A549 (cell line): ENCODE measurements at regions not wholly inside any gene's neighbourhood (a gene's known extent, or its start where the extent isn't known, plus 50 kb on each side); places are given as distances from the start of the nearest gene placed in this dataset.

Source experiments
- BHLHE40 ChIP-seq: IDR thresholded peaks from 2 replicates; pipeline ENCODE4 v1.6.1; 2012; ENCODE audit warnings: low read depth, low read length, inconsistent platforms
- CHD2 ChIP-seq: fragments of 150-350 bp; IDR thresholded peaks from 2 replicates; pipeline ENCODE4 v1.6.1; 2014; ENCODE audit warnings: low read length; ENCODE audit not compliant: partially characterized antibody
- EP300 ChIP-seq, 2 experiments: fragments of >200 bp; sonication (Bioruptor Twin); formaldehyde crosslinking; IDR thresholded peaks; 2 replicates in 1 of 2; 3 replicates in 1 of 2; pipeline ENCODE4 v1.6.1; 2016 to 2017
- ESRRA ChIP-seq: fragments of 150-350 bp; IDR thresholded peaks from 2 replicates; pipeline ENCODE4 v1.6.1; 2014; ENCODE audit warnings: mild to moderate bottlenecking, low read length, borderline replicate concordance
- KDM1A ChIP-seq: fragments of 200-600 bp; sonication (generic); IDR thresholded peaks from 2 replicates; pipeline ENCODE4 v1.6.1; 2016; ENCODE audit warnings: low read depth, mild to moderate bottlenecking
- MAFK ChIP-seq: fragments of 450-650 bp; IDR thresholded peaks from 2 replicates; pipeline ENCODE4 v1.6.1; 2014; ENCODE audit not compliant: partially characterized antibody
- POLR2A ChIP-seq: IDR thresholded peaks from 2 replicates; pipeline ENCODE4 v1.6.1; 2012; ENCODE audit warnings: mild to moderate bottlenecking, low read length
- RFX5 ChIP-seq: fragments of 450-650 bp; IDR thresholded peaks from 2 replicates; pipeline ENCODE4 v1.7.1; 2014; ENCODE audit warnings: antibody characterized with exemption, mild to moderate bottlenecking, moderate library complexity
- SMC3 ChIP-seq: fragments of >200 bp; sonication (Bioruptor Twin); formaldehyde crosslinking; IDR thresholded peaks from 3 replicates; pipeline ENCODE4 v1.6.1; 2018; ENCODE audit warnings: inconsistent platforms
- SREBF2 ChIP-seq: fragments of 450-650 bp; IDR thresholded peaks from 2 replicates; pipeline ENCODE4 v1.6.1; 2014; ENCODE audit warnings: mild to moderate bottlenecking, moderate library complexity
- TF ChIP-seq, protein P1 (sequence below): fragments of >200 bp; sonication (Bioruptor Twin); formaldehyde crosslinking; IDR thresholded peaks from 3 replicates; pipeline ENCODE4 v1.5.1; 2016
- TF ChIP-seq, protein P2 (sequence below): IDR thresholded peaks from 2 replicates; pipeline ENCODE4 v1.6.1; 2012

DNA sequence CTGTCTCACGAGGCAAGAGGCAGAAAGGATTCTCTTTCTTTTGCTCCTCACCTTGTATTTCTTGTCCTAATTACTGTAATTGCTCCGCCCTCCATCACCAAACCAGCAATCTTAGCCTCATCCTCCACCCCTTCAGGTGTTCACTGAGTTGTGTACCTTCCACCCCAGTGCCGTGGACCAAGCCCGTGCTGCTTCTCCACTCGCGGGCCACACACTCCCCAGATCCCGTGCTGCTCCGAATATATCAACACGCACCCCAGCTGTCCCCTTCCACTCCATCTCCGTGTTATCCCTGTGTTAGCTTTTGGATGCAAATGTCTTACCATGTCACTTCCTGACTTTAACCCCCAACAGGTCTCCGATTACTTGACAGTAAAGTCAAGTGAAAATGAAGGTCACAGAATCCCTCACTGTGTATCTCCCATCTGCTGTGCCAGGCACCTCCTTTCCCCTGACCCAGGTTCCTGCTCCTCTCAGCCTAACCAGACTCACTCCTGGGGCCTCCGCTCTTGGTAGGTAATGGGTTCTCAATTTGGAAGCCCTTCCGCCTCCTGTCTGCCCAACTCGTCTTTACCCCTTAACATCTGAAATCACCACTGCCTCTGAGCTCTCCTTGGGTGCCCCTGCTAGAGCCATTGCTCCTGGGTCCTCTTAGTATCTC lies 320.2 kb downstream of the MED10 start:
- TF ChIP-seq, protein P1, sequence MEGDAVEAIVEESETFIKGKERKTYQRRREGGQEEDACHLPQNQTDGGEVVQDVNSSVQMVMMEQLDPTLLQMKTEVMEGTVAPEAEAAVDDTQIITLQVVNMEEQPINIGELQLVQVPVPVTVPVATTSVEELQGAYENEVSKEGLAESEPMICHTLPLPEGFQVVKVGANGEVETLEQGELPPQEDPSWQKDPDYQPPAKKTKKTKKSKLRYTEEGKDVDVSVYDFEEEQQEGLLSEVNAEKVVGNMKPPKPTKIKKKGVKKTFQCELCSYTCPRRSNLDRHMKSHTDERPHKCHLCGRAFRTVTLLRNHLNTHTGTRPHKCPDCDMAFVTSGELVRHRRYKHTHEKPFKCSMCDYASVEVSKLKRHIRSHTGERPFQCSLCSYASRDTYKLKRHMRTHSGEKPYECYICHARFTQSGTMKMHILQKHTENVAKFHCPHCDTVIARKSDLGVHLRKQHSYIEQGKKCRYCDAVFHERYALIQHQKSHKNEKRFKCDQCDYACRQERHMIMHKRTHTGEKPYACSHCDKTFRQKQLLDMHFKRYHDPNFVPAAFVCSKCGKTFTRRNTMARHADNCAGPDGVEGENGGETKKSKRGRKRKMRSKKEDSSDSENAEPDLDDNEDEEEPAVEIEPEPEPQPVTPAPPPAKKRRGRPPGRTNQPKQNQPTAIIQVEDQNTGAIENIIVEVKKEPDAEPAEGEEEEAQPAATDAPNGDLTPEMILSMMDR: no peak
- TF ChIP-seq EP300 (IDR thresholded peaks at IDR 0.05) (no peak), SMC3 (no peak), MAFK (no peak), SREBF2 (no peak), CHD2 (no peak), ESRRA (no peak), POLR2A (no peak), RFX5 (no peak), KDM1A (no peak), BHLHE40 (no peak)
- TF ChIP-seq, protein P2, sequence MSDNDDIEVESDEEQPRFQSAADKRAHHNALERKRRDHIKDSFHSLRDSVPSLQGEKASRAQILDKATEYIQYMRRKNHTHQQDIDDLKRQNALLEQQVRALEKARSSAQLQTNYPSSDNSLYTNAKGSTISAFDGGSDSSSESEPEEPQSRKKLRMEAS: no peak
